GM12864 (cell line): ENCODE measurements at regions not wholly inside any gene's neighbourhood (a gene's known extent, or its start where the extent isn't known, plus 50 kb on each side); places are given as distances from the start of the nearest gene placed in this dataset.
"Not testable (repeated sequence)": the region's sequence is repeated elsewhere in the genome, so short reads cannot be mapped to it uniquely, and the experiment has no call there.

Source experiments
- DNase-seq: peaks from one replicate; pipeline ENCODE4 v3.0.0-alpha.2; 2011; ENCODE audit warnings: low read depth
- H3K4me3 ChIP-seq: 2 replicates; pipeline ENCODE4 v1.5.1; 2011; ENCODE audit warnings: mild to moderate bottlenecking, low read depth, low read length, control low read depth
- TF ChIP-seq, protein P1 (sequence below): IDR thresholded peaks from 2 replicates; pipeline ENCODE4 v1.5.1; 2011; ENCODE audit warnings: low read depth, mild to moderate bottlenecking, moderate library complexity, low read length, control low read depth, inconsistent platforms; ENCODE audit errors: missing control alignments

DNA sequence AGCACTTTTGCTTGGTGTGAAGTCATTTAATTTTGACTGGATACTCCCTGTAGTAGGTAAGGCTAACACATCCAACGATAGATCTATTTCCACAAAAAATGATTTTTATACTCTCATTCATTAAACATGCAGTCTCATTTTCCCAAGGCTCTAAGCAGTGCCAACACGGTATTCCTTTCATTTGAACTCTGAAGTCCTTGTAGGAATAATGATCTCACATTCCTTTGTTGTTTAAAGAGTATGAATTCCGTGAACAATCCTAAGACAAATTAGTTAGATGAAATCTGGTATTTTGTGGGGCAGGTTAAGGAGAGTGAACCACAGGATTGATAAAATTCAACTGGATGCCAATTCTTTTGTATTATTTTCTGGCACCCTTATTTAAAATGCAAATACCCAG is 66.6 kb downstream of the LACC1 start:
- H3K4me3 ChIP-seq = no peak overlapping the region
- no peak for DNase-seq
- TF ChIP-seq, protein P1, sequence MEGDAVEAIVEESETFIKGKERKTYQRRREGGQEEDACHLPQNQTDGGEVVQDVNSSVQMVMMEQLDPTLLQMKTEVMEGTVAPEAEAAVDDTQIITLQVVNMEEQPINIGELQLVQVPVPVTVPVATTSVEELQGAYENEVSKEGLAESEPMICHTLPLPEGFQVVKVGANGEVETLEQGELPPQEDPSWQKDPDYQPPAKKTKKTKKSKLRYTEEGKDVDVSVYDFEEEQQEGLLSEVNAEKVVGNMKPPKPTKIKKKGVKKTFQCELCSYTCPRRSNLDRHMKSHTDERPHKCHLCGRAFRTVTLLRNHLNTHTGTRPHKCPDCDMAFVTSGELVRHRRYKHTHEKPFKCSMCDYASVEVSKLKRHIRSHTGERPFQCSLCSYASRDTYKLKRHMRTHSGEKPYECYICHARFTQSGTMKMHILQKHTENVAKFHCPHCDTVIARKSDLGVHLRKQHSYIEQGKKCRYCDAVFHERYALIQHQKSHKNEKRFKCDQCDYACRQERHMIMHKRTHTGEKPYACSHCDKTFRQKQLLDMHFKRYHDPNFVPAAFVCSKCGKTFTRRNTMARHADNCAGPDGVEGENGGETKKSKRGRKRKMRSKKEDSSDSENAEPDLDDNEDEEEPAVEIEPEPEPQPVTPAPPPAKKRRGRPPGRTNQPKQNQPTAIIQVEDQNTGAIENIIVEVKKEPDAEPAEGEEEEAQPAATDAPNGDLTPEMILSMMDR = no peak

DNA sequence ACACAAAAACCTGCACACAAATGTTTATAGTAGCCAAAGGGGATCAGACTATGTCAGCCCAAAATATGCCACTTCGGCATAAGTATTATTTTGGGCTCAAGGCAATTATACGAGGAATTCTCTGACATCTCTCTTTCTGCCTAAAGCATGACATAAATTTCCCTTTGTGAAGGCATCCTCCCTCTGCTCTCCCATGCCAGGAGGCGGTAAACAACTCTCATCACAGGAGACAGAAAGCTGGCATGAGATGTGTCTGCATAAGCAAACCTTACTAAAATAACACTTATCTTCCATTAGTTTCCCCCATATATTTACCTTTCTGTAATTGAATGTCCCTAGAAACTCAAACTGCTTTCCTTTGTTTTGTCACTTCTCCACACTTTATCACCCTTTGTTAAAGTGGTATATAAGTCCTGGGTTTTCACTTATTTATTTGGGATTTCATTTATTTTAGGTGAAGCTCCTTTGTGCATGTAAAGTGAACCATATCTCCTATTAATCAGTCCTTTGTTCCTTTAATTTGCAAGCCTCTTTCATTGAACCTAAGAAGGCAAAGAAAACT is 68.3 kb downstream of the LACC1 start:
- DNase-seq = no peak
- TF ChIP-seq, protein P1 = no peak
- H3K4me3 ChIP-seq = no peak overlapping the region

DNA sequence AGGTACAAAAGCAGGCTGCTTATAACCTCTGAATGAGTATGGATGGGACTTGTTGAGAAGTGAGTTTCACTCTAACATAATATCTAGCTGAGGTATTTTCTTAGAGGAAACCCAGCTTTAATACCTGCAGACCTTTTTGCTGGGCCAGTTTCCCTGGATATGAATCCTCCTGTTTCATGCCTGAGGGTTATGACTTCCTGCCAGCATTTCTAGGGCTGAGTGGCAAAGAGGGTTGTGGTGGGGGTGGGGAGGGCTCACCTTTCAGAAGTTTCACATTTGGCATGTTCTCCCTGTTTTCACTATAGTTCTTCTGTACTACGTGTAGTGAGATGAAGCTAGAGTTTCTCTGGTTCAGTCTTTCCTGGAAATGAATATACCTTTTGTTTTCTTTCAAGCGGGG is 73.7 kb downstream of the LACC1 start:
- no peak for DNase-seq
- H3K4me3 ChIP-seq = no peak overlapping the region
- TF ChIP-seq, protein P1 = no peak

DNA sequence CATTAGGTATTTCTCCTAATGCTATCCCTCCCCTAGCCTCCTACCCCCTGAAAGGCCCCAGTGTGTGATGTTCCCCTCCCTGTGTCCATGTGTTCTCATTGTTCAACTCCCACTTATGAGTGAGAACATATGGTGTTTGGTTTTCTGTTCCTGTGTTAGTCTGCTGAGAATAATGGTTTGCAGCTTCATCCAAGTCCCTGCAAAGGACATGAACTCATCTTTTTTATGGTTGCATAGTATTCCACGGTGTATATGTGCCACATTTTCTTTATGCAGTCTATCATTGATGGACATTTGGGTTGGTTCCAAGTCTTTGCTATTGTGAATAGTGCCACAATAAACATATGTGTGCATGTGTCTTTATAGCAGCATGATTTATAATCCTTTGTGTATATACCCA is 77.3 kb downstream of the LACC1 start:
- not testable (repeated sequence) for DNase-seq, H3K4me3 ChIP-seq

DNA sequence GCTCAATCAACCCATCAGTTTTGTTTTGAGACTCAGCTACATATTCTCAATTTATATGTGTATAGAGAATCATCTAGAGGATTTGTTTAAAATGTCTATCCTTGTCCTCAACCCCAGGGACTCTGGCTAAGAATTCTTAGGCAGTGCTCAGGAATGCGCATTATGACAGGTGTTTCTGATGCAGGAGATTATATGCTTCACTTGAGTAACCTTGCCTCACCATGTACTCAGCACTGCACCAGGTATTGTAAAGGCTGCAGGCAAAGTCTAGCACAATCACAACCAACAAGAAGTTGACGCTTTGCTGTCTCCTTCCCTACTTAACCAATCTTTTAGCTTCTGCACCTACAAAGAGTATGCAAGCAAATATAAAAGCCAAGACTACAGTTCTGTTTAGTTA is 79.6 kb downstream of the LACC1 start:
- no peak overlapping the region for H3K4me3 ChIP-seq
- no peak for DNase-seq
- TF ChIP-seq, protein P1 = no peak

DNA sequence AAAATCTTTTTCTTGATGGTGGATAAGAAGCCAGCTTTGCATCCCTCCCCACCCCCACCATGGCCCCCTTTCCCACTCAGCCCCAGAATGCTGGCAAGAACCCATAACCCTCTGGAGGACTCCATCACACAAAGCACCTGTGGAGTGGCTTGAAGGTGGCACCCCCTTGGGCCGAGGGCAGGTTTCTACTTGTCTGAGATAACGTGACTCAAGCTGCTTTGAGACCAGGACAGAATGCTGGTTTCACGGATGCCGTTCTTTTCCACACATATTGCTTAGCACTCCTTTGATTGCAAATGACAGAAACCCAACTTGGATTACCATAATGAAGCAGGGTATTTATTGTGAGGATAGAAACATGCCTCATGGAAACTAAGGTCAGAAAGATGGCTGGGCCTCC is 82.2 kb downstream of the LACC1 start:
- TF ChIP-seq, protein P1 = no peak
- no peak for DNase-seq
- H3K4me3 ChIP-seq = no peak overlapping the region

DNA sequence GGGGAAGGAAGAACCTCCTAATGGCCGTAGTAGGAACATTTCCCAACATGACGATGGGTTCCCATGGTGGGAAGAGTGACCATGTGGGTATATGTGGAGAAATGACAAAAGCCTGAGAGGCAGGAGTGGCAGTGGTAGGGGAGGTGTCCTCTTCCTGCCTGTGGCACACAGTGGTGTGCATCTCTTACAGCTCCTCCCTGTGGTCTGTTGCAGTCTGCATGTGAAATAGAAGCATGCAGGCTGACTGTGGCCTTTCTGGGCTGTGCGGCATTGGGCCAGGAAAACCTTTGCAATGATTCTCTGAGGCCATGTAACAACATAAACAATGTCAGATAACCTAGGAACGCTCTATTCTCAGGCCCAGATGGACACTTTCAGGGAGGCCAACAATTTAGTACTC is 84.0 kb downstream of the LACC1 start:
- no peak for DNase-seq
- no peak overlapping the region for H3K4me3 ChIP-seq
- TF ChIP-seq, protein P1 = peak; percentile 35
